ENCODE measurements at regions not wholly inside any gene's neighbourhood (a gene's known extent, or its start where the extent isn't known, plus 50 kb on each side); places are given as distances from the start of the nearest gene placed in this dataset.

DNA sequence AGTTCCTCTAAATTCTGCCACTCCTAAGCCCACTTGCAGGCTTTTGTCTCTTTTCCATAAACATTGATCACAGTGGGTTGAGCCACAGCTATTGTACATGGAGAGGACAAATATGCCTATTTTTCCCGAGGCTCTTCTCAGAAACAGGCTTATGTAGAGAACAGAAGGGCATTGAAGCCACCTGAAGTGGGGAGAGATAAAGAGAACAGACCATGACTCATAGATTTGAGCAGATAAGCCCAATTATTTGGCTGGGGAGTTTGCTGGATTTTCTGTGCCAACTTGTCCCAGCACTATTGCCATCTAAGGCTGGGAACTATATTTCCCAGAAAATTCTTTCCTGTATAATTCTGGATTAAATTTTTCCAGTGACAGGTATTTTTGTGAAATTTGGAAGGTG is 446.1 kb upstream of the RPS6KA3 start:
- no peak for TF ChIP-seq EP300 (IDR thresholded peaks at IDR 0.05)
- TF ChIP-seq, protein P1, sequence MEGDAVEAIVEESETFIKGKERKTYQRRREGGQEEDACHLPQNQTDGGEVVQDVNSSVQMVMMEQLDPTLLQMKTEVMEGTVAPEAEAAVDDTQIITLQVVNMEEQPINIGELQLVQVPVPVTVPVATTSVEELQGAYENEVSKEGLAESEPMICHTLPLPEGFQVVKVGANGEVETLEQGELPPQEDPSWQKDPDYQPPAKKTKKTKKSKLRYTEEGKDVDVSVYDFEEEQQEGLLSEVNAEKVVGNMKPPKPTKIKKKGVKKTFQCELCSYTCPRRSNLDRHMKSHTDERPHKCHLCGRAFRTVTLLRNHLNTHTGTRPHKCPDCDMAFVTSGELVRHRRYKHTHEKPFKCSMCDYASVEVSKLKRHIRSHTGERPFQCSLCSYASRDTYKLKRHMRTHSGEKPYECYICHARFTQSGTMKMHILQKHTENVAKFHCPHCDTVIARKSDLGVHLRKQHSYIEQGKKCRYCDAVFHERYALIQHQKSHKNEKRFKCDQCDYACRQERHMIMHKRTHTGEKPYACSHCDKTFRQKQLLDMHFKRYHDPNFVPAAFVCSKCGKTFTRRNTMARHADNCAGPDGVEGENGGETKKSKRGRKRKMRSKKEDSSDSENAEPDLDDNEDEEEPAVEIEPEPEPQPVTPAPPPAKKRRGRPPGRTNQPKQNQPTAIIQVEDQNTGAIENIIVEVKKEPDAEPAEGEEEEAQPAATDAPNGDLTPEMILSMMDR (IDR thresholded peaks at IDR 0.05) = no peak
- TF ChIP-seq POLR2A (IDR thresholded peaks at IDR 0.05) = no peak
- no peak for TF ChIP-seq POLR2AphosphoS5 (IDR thresholded peaks at IDR 0.05)

Measured in sigmoid colon (tissue), 4 donors.